ENCODE measurements at regions not wholly inside any gene's neighbourhood (a gene's known extent, or its start where the extent isn't known, plus 50 kb on each side); places are given as distances from the start of the nearest gene placed in this dataset.

- no peaks in the 10 kb centered on the region for H3K9me3 ChIP-seq (replicated peaks; ENCODE audit: control insufficient read depth, insufficient read depth, low read length)
- ATAC-seq (no peak), DNase-seq (ENCODE audit: low read depth, low spot score) (no peak), FAIRE-seq (no peak)
- no peak overlapping the region for H3K4me3 ChIP-seq
- H2AFZ ChIP-seq (ENCODE audit: control insufficient read depth, low read depth, low read length) = no peak overlapping the region
- ChIA-PET RAD21 (ENCODE audit: unreplicated experiment) (no interaction called here), POLR2A (no interaction called here), CTCF (no interaction called here), SMC1A (ENCODE audit: uncharacterized antibody, unreplicated experiment) (no interaction called here)
- H4K20me1 ChIP-seq (ENCODE audit: control insufficient read depth, insufficient read depth) = no peaks in the 10 kb centered on the region
- H3K9ac ChIP-seq (ENCODE audit: control insufficient read depth, insufficient read depth, low read length) = no peak overlapping the region
- intact Hi-C loops (cut with micrococcal nuclease; ENCODE audit: unreplicated experiment) (no loop called here), in situ Hi-C loops (cut with MboI) (no loop called here)
- WGBS (ENCODE audit: insufficient coverage, insufficient replicate concordance, low lambda C conversion rate, missing lambda C conversion rate) = 31% methylated on average over 6 of the region's 6 CpGs
- H3K36me3 ChIP-seq (ENCODE audit: control insufficient read depth in 2 of 2, insufficient read depth in 2 of 2, low read length in 1 of 2) = no peaks in the 10 kb centered on the region
- H3K79me2 ChIP-seq (ENCODE audit: control insufficient read depth, insufficient read depth, low read length) = no peaks in the 10 kb centered on the region
- no peaks in the 10 kb centered on the region for H3K4me1 ChIP-seq (ENCODE audit: control insufficient read depth, insufficient read depth, low read length)
- H3K27me3 ChIP-seq (replicated peaks in 1 of 2; ENCODE audit: control insufficient read depth in 2 of 2, insufficient read depth in 2 of 2, low read length in 1 of 2) = peaks cover 0 to 2% of the 10 kb centered on the region in 2 experiments; a peak in 2 of 4 replicates
- TF ChIP-seq DPF2 (IDR thresholded peaks at IDR 0.05) (no peak), SRF (IDR thresholded peaks at IDR 0.05; ENCODE audit: low read depth in 2 of 2, low read length in 2 of 2) (peak in 1 of 2 experiments; percentile 48; a peak in 1 of 4 replicates)
- no TSS peak for BruUV-seq (replicated peaks)
- no peak overlapping the region for H3K27ac ChIP-seq (ENCODE audit: control insufficient read depth, insufficient read depth)
- no peak overlapping the region for H3K4me2 ChIP-seq (ENCODE audit: control insufficient read depth, insufficient read depth)
Measured at GRCh38 chr2:217014328-217015105, 154.7 kb upstream of the TNP1 start.

- H3K9ac ChIP-seq (ENCODE audit: control insufficient read depth, insufficient read depth, low read length) = no peak overlapping the region
- peaks cover 0 to 2% of the 10 kb centered on the region in 2 experiments; a peak in 2 of 4 replicates for H3K27me3 ChIP-seq (replicated peaks in 1 of 2; ENCODE audit: control insufficient read depth in 2 of 2, insufficient read depth in 2 of 2, low read length in 1 of 2)
- ChIA-PET RAD21 (ENCODE audit: unreplicated experiment) (no interaction called here), POLR2A (no interaction called here), SMC1A (ENCODE audit: uncharacterized antibody, unreplicated experiment) (no interaction called here), CTCF (no interaction called here)
- no peaks in the 10 kb centered on the region for H3K79me2 ChIP-seq (ENCODE audit: control insufficient read depth, insufficient read depth, low read length)
- no peaks in the 10 kb centered on the region for H4K20me1 ChIP-seq (ENCODE audit: control insufficient read depth, insufficient read depth)
- FAIRE-seq (no peak), ATAC-seq (no peak), DNase-seq (ENCODE audit: low read depth, low spot score) (no peak)
- no peak overlapping the region for H2AFZ ChIP-seq (ENCODE audit: control insufficient read depth, low read depth, low read length)
- intact Hi-C loops (cut with micrococcal nuclease; ENCODE audit: unreplicated experiment) (no loop called here), in situ Hi-C loops (cut with MboI) (no loop called here)
- H3K4me3 ChIP-seq = no peak overlapping the region
- H3K4me1 ChIP-seq (ENCODE audit: control insufficient read depth, insufficient read depth, low read length) = no peaks in the 10 kb centered on the region
- H3K27ac ChIP-seq (ENCODE audit: control insufficient read depth, insufficient read depth) = no peak overlapping the region
- BruUV-seq (replicated peaks) = no TSS peak
- 0% methylated on average over 3 of the region's 3 CpGs for WGBS (ENCODE audit: insufficient coverage, insufficient replicate concordance, low lambda C conversion rate, missing lambda C conversion rate)
- H3K36me3 ChIP-seq (ENCODE audit: control insufficient read depth in 2 of 2, insufficient read depth in 2 of 2, low read length in 1 of 2) = no peaks in the 10 kb centered on the region
- no peak overlapping the region for H3K4me2 ChIP-seq (ENCODE audit: control insufficient read depth, insufficient read depth)
- H3K9me3 ChIP-seq (replicated peaks; ENCODE audit: control insufficient read depth, insufficient read depth, low read length) = no peaks in the 10 kb centered on the region
- TF ChIP-seq STAT1 (conservative IDR thresholded peaks at IDR 0.05) (no peak), CBX5 (IDR thresholded peaks at IDR 0.05; ENCODE audit: low read depth) (no peak), TCF3 (IDR thresholded peaks at IDR 0.05; ENCODE audit: borderline replicate concordance, insufficient read depth, low read depth, low read length) (no peak), ETV6 (conservative IDR thresholded peaks at IDR 0.05 in 1 of 2, IDR thresholded peaks at IDR 0.05 in 1 of 2; ENCODE audit: borderline replicate concordance in 1 of 2, low read depth in 1 of 2) (no peak), BCL3 (IDR thresholded peaks at IDR 0.05; ENCODE audit: borderline replicate concordance, insufficient read depth, low read depth, low read length, poor library complexity, severe bottlenecking) (no peak), ZNF24 (IDR thresholded peaks at IDR 0.05) (no peak), POU2F2 (IDR thresholded peaks at IDR 0.05; ENCODE audit: borderline replicate concordance, low read depth, low read length) (no peak), ZBED1 (IDR thresholded peaks at IDR 0.05; ENCODE audit: borderline replicate concordance) (no peak)
- TF ChIP-seq, protein P1, sequence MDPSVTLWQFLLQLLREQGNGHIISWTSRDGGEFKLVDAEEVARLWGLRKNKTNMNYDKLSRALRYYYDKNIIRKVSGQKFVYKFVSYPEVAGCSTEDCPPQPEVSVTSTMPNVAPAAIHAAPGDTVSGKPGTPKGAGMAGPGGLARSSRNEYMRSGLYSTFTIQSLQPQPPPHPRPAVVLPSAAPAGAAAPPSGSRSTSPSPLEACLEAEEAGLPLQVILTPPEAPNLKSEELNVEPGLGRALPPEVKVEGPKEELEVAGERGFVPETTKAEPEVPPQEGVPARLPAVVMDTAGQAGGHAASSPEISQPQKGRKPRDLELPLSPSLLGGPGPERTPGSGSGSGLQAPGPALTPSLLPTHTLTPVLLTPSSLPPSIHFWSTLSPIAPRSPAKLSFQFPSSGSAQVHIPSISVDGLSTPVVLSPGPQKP (IDR thresholded peaks at IDR 0.05; ENCODE audit: low read depth, low read length) = no peak
- TF ChIP-seq, protein P2, sequence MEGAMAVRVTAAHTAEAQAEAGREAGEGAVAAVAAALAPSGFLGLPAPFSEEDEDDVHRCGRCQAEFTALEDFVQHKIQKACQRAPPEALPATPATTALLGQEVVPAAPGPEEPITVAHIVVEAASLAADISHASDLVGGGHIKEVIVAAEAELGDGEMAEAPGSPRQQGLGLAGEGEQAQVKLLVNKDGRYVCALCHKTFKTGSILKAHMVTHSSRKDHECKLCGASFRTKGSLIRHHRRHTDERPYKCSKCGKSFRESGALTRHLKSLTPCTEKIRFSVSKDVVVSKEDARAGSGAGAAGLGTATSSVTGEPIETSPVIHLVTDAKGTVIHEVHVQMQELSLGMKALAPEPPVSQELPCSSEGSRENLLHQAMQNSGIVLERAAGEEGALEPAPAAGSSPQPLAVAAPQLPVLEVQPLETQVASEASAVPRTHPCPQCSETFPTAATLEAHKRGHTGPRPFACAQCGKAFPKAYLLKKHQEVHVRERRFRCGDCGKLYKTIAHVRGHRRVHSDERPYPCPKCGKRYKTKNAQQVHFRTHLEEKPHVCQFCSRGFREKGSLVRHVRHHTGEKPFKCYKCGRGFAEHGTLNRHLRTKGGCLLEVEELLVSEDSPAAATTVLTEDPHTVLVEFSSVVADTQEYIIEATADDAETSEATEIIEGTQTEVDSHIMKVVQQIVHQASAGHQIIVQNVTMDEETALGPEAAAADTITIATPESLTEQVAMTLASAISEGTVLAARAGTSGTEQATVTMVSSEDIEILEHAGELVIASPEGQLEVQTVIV (IDR thresholded peaks at IDR 0.05; ENCODE audit: borderline replicate concordance, partially characterized antibody) = no peak
Measured at GRCh38 chr2:217013926-217014325, 154.1 kb upstream of the TNP1 start.

Data from GM12878 (cell line).